ENCODE measurements at regions not wholly inside any gene's neighbourhood (a gene's known extent, or its start where the extent isn't known, plus 50 kb on each side); places are given as distances from the start of the nearest gene placed in this dataset.

GRCh38 chr4:82293304-82293703 lies 80.5 kb downstream of the HNRNPD start:
- TF ChIP-seq, protein P1, sequence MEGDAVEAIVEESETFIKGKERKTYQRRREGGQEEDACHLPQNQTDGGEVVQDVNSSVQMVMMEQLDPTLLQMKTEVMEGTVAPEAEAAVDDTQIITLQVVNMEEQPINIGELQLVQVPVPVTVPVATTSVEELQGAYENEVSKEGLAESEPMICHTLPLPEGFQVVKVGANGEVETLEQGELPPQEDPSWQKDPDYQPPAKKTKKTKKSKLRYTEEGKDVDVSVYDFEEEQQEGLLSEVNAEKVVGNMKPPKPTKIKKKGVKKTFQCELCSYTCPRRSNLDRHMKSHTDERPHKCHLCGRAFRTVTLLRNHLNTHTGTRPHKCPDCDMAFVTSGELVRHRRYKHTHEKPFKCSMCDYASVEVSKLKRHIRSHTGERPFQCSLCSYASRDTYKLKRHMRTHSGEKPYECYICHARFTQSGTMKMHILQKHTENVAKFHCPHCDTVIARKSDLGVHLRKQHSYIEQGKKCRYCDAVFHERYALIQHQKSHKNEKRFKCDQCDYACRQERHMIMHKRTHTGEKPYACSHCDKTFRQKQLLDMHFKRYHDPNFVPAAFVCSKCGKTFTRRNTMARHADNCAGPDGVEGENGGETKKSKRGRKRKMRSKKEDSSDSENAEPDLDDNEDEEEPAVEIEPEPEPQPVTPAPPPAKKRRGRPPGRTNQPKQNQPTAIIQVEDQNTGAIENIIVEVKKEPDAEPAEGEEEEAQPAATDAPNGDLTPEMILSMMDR (IDR thresholded peaks at IDR 0.05): no peak

DNA sequence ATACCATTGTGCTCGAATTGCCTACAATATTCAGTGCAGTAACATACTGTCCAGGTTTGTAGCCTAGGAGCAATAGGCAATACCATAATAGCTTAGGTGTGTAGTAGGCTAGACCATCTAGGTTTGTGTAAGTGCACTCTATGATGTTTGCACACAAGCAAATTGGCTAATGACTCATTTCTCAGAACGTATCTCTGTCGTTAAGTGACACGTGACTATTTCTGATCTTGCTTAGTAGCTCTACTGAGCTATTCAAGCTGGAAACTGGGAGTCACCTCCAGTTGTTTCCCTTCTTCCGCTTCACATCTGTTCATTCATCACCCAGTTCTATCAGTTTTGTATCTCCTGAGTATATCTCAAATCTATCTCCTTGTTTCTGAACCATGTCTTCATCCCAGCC lies 86.1 kb downstream of the HNRNPD start:
- TF ChIP-seq, protein P1 (IDR thresholded peaks at IDR 0.05): no peak

GRCh38 chr4:82284858-82285805 lies 88.7 kb downstream of the HNRNPD start:
- TF ChIP-seq, protein P1 (IDR thresholded peaks at IDR 0.05): peak; percentile 99

GRCh38 chr4:82284475-82284857 lies 89.3 kb downstream of the HNRNPD start:
- TF ChIP-seq, protein P1 (IDR thresholded peaks at IDR 0.05): no peak

DNA sequence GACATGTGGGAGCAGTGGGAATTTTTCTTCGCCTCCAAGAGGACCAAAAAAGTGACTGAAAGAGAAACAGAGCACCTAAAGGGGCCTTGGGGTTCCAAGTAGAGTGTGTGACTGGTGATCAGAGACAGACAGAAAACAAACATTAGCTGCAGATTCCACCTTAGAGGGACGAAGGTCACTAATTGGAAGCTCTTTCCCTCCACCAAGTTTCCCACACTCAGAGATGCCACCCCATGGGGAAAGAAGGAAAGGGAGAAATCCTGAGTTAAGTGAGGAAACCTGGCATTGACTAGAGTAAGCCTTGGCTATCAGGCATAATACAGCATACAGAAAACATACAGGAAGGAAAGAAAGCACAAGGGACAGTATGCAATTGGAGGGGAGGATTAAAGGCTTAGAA lies 90.9 kb downstream of the HNRNPD start:
- TF ChIP-seq, protein P1 (IDR thresholded peaks at IDR 0.05): no peak

- TF ChIP-seq, protein P1 (IDR thresholded peaks at IDR 0.05): no peak
Observed at GRCh38 chr4:82276332-82276640, 97.5 kb downstream of the HNRNPD start.

DNA sequence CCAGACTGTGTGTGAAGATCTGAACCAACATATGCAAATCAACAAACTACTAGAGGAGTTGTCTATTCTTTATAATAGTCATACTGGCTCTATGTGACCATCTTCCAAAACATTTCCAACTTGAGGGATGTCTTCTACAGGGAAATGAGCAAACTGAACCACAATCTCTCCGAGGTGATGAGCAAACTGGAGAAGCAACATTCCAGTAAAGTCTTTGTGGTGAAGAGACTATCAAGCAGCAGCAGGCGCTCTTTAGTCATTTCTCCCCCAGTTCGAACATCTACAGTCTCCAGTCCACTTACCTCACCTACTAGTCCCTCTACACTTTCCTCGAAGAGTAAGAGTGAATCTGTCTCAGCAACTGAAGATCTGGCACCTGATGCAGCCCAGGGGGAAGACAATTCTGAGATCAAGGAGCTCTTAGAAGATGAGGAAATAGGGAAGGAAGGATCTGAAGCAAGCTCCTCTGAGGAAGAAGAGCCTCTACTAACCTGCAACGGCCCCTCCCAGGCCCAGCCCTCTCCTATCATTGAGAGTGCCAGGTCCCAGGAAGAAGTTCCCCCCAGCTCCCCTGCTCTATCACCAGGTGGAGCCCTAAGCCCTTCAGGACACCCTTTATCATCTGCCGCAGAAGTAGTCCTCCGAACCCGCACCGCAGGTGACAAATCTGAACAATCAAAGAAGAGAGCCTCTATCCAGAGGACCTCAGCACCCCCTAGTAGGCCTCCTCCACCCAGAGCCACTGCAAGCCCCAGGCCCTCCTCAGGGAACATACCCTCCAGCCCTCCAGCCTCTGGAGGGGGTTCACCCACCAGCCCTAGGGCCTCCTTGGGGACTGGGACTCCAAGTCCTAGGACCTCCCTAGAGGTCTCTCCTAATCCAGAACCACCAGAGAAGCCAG lies 98.1 kb downstream of the HNRNPD start:
- TF ChIP-seq, protein P1 (IDR thresholded peaks at IDR 0.05): no peak
